Endothelial cell of umbilical vein (primary cell): ENCODE measurements at regions not wholly inside any gene's neighbourhood (a gene's known extent, or its start where the extent isn't known, plus 50 kb on each side); places are given as distances from the start of the nearest gene placed in this dataset.

Source experiments
- BruUV-seq: library from RNA; stranded (reverse); fragments of 400-500 nt; replicated peaks from 2 replicates; lab custom pipeline; 2021; lab: Mats Ljungman, UMichigan
- CTCF ChIA-PET: fragments of 300-600, 350-600 bp; sonication (Branson Sonifier 250); formaldehyde crosslinking; loops from one replicate; lab custom pipeline; 2021; ENCODE audit warnings: antibody characterized with exemption, inconsistent platforms; lab: Charles Lee
- POLR2A ChIA-PET: fragments of 300-600, 350-600 bp; sonication (Branson Sonifier 250); formaldehyde crosslinking; loops from one replicate; lab custom pipeline; 2021; ENCODE audit warnings: antibody characterized with exemption, inconsistent platforms; lab: Charles Lee
- DNase-seq: peaks from one replicate; pipeline ENCODE4 v3.0.0-alpha.2; 2011; ENCODE audit warnings: low read depth, low spot score
- FAIRE-seq: peaks from 2 replicates; lab custom pipeline; 2011; peaks lifted over from hg19 to GRCh38; lab: Jason Lieb, UNC
- H2AFZ ChIP-seq: 2 replicates; pipeline ENCODE4 v1.6.0; 2012; ENCODE audit warnings: low read depth, low read length, control low read depth, inconsistent platforms
- H3K27ac ChIP-seq: 2 replicates; pipeline ENCODE4 v1.5.1; 2011; ENCODE audit warnings: low read depth, mild to moderate bottlenecking, control low read depth, low read length, moderate library complexity; ENCODE audit not compliant: insufficient read depth
- H3K27me3 ChIP-seq, 2 experiments: 2 replicates each; pipeline versions ENCODE4 v1.6.0 to v1.6.1; 2011; ENCODE audit warnings: low read length in 2 of 2, mixed read lengths in 1 of 2; ENCODE audit not compliant: control insufficient read depth in 2 of 2, insufficient read depth in 2 of 2
- H3K36me3 ChIP-seq, 2 experiments: 2 replicates in 1 of 2; 3 replicates in 1 of 2; pipeline ENCODE4 v1.5.1; 2011; ENCODE audit warnings: low read length in 2 of 2, mild to moderate bottlenecking in 1 of 2, moderate library complexity in 1 of 2; ENCODE audit not compliant: control insufficient read depth in 2 of 2, insufficient read depth in 2 of 2; ENCODE audit errors: extremely low read depth in 1 of 2
- H3K4me1 ChIP-seq: 3 replicates; pipeline ENCODE4 v1.5.1; 2011; ENCODE audit warnings: mild to moderate bottlenecking, low read length; ENCODE audit not compliant: control insufficient read depth, insufficient read depth; ENCODE audit errors: extremely low read depth
- H3K4me2 ChIP-seq: 2 replicates; pipeline ENCODE4 v1.6.1; 2011; ENCODE audit warnings: low read length, control low read depth, mixed read lengths; ENCODE audit not compliant: insufficient read depth
- H3K4me3 ChIP-seq, 3 experiments: fragments of 200-600 bp in 1 of 3; sonication (generic), shearing (Covaris generic) in 1 of 3; replicated peaks in 1 of 3; 2 replicates each; pipeline ENCODE4 v1.5.1; 2011 to 2016; ENCODE audit warnings: control low read depth in 3 of 3, low read length in 3 of 3, mild to moderate bottlenecking in 2 of 3, inconsistent platforms in 1 of 3, low read depth in 1 of 3, moderate library complexity in 1 of 3; ENCODE audit not compliant: insufficient read depth in 1 of 3
- H3K79me2 ChIP-seq: 2 replicates; pipeline ENCODE4 v1.6.0; 2012; ENCODE audit warnings: low read length, inconsistent platforms; ENCODE audit not compliant: control insufficient read depth, insufficient read depth
- H3K9ac ChIP-seq: replicated peaks from 2 replicates; pipeline ENCODE3; 2011; ENCODE audit warnings: low read length, control low read depth; ENCODE audit not compliant: insufficient read depth; ENCODE audit errors: extremely low read depth
- H3K9me1 ChIP-seq: replicated peaks from 3 replicates; pipeline ENCODE4 v1.6.0; 2011; ENCODE audit warnings: mild to moderate bottlenecking, low read length; ENCODE audit not compliant: control insufficient read depth, insufficient read depth; ENCODE audit errors: extremely low read depth
- H3K9me3 ChIP-seq: replicated peaks from 2 replicates; pipeline ENCODE4 v1.5.1; 2012; ENCODE audit warnings: low read length, inconsistent platforms; ENCODE audit not compliant: control insufficient read depth, insufficient read depth
- H4K20me1 ChIP-seq: replicated peaks from 2 replicates; pipeline ENCODE3; 2011; ENCODE audit warnings: mild to moderate bottlenecking, low read length; ENCODE audit not compliant: control insufficient read depth, insufficient read depth; ENCODE audit errors: extremely low read depth
- CTCF ChIP-seq, 2 donors: IDR thresholded peaks; 1 replicate in 1 of 2; 2 replicates in 1 of 2; pipeline ENCODE4 v1.5.1; 2011; ENCODE audit warnings: low read length in 2 of 2, mild to moderate bottlenecking in 2 of 2, moderate library complexity in 2 of 2, control low read depth in 1 of 2, inconsistent platforms in 1 of 2, low read depth in 1 of 2; ENCODE audit not compliant: insufficient read depth in 1 of 2; ENCODE audit errors: extremely low read depth in 1 of 2
- EZH2 ChIP-seq: IDR thresholded peaks from 2 replicates; pipeline ENCODE4 v1.6.1; 2012; ENCODE audit warnings: borderline replicate concordance, low read depth, mild to moderate bottlenecking, moderate library complexity, low read length, inconsistent platforms; ENCODE audit not compliant: severe bottlenecking
- FOS ChIP-seq: IDR thresholded peaks from 2 replicates; pipeline ENCODE4 v1.6.1; 2011; ENCODE audit warnings: mild to moderate bottlenecking, low read length, moderate library complexity, borderline replicate concordance; ENCODE audit not compliant: insufficient read depth
- GATA2 ChIP-seq: IDR thresholded peaks from 2 replicates; pipeline ENCODE4 v1.7.0; 2011; ENCODE audit warnings: low read depth, mild to moderate bottlenecking, moderate library complexity, mixed read lengths, low read length; ENCODE audit not compliant: insufficient read length, insufficient read depth
- JUN ChIP-seq: IDR thresholded peaks from 2 replicates; pipeline ENCODE4 v1.6.1; 2011; ENCODE audit warnings: borderline replicate concordance, low read depth; ENCODE audit not compliant: insufficient read length, insufficient read depth
- MAX ChIP-seq: IDR thresholded peaks from 2 replicates; pipeline ENCODE4 v1.6.1; 2011; ENCODE audit not compliant: insufficient read depth, insufficient read length
- MYC ChIP-seq: IDR thresholded peaks from one replicate; pipeline ENCODE4 v1.6.1; 2011; ENCODE audit warnings: mild to moderate bottlenecking, low read depth, low read length
- POLR2A ChIP-seq: IDR thresholded peaks from 2 replicates; pipeline ENCODE4 v1.6.1; 2012; ENCODE audit warnings: low read depth, mild to moderate bottlenecking, control low read depth, low read length
- POLR2AphosphoS5 ChIP-seq: IDR thresholded peaks from 2 replicates; pipeline ENCODE4 v1.6.1; 2012; ENCODE audit warnings: low read depth, mild to moderate bottlenecking, control low read depth, low read length, moderate library complexity; ENCODE audit not compliant: insufficient read depth
- dilution Hi-C: fragments of 300-500 bp; cut with MboI; formaldehyde crosslinking; loops from one replicate; pipeline ENCODE4 v1.15.0; 2019; ENCODE audit warnings: low sequenced_read_pairs; ENCODE audit not compliant: extremely low pct_ligation_motif_present
- intact Hi-C: fragments of 100-400 bp; cut with micrococcal nuclease; formaldehyde crosslinking; loops from one replicate; pipeline ENCODE4 v1.10.0; 2022

DNA sequence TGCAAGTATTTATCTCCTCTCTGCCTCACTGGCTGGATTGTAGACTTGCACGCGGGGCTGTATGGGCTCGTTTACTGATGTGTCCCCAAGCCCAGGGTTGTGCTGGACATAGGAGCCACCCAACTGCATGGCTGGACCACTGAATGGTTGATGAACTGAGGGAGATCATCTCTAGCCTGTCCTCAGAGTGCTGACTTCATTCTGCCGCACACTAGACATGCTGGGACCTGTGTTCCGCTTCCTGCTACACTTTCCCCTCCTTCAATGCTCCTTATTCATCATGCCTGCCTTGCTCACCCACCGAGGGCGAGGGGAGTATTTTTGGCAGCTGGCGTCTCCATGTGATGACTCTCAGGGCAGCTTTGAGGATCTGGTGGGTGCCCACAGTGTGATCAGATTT, 440.2 kb downstream of the GLRX3 start:
- Histone ChIP-seq H3K9me1 (no peaks in the 10 kb centered on the region), H3K36me3 (no peaks in the 10 kb centered on the region), H3K27ac (no peak overlapping the region), H3K4me1 (no peaks in the 10 kb centered on the region), H3K9me3 (peaks cover 10% of the 10 kb centered on the region), H2AFZ (no peak overlapping the region), H3K27me3 (no peaks in the 10 kb centered on the region), H3K4me3 (no peak overlapping the region), H3K4me2 (no peak overlapping the region), H4K20me1 (no peaks in the 10 kb centered on the region), H3K79me2 (no peaks in the 10 kb centered on the region), H3K9ac (no peak overlapping the region)
- POLR2A ChIA-PET: no interaction called here
- intact Hi-C loops: no loop called here
- BruUV-seq: no TSS peak
- TF ChIP-seq MYC: no peak
- no peak for TF ChIP-seq FOS
- no peak for TF ChIP-seq POLR2A
- TF ChIP-seq GATA2: no peak
- TF ChIP-seq JUN: no peak
- TF ChIP-seq EZH2: no peak
- TF ChIP-seq MAX: no peak
- no peak for TF ChIP-seq POLR2AphosphoS5
- no peak for TF ChIP-seq CTCF (IDR thresholded peaks at IDR 0.05; ENCODE audit: extremely low read depth in 1 of 2, insufficient read depth in 1 of 2, low read depth in 1 of 2, low read length in 2 of 2)
- dilution Hi-C loops: no loop called here
- FAIRE-seq (no peak), DNase-seq (no peak)
- CTCF ChIA-PET: no interaction called here
